ENCODE measurements at regions not wholly inside any gene's neighbourhood (a gene's known extent, or its start where the extent isn't known, plus 50 kb on each side); places are given as distances from the start of the nearest gene placed in this dataset.

DNA sequence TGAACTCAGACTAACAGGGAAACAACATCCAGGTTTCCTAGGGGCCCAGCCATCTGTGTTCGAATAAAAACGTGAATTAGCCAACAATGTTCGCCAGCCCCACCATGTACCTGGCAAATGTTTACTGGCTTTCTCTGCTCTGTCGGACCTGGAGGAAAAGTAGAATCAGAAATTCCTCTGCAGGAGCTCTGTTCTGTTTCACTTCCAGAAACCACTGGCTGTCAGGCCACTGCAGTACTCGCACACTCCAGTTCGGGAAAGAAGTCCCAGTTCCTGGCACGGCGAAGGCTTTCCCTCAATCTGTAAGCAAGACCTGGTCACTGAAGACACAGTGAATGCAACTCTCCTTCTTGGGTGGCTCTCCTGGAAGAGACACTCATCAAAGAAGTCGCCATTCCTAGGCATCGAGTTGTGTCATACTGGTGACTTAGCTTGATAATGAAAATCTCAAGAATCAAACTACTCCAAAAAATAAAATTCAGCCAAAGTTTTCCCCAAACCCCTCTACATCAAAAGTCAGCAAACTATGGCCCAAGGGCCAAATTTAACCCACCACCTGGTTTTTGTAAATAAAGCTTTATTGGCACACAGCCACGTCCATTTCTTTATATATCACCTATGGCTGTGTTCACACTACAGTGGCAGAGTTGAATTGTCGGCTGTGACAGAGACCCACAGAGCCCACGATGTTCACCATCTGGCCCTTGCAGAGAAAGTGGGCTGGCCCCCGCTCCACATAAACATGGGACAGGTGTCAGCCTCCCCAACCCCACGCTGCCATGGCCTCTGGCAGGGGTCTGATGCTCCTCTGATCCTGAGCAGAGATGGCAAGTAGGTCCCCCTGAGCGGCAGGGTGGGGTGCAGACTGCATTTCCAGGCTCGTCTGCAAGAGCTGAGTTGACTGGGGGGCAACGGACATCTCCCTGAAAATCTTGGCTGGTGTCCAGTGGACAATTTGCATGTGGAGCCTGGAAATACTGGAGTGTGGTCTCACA, 189.2 kb upstream of the DIO3 start:
- DNase-seq (ENCODE audit: low spot score): no peak
- TF ChIP-seq, protein P1, sequence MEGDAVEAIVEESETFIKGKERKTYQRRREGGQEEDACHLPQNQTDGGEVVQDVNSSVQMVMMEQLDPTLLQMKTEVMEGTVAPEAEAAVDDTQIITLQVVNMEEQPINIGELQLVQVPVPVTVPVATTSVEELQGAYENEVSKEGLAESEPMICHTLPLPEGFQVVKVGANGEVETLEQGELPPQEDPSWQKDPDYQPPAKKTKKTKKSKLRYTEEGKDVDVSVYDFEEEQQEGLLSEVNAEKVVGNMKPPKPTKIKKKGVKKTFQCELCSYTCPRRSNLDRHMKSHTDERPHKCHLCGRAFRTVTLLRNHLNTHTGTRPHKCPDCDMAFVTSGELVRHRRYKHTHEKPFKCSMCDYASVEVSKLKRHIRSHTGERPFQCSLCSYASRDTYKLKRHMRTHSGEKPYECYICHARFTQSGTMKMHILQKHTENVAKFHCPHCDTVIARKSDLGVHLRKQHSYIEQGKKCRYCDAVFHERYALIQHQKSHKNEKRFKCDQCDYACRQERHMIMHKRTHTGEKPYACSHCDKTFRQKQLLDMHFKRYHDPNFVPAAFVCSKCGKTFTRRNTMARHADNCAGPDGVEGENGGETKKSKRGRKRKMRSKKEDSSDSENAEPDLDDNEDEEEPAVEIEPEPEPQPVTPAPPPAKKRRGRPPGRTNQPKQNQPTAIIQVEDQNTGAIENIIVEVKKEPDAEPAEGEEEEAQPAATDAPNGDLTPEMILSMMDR (IDR thresholded peaks at IDR 0.05; ENCODE audit: extremely low read depth, missing control alignments): no peak

DNA sequence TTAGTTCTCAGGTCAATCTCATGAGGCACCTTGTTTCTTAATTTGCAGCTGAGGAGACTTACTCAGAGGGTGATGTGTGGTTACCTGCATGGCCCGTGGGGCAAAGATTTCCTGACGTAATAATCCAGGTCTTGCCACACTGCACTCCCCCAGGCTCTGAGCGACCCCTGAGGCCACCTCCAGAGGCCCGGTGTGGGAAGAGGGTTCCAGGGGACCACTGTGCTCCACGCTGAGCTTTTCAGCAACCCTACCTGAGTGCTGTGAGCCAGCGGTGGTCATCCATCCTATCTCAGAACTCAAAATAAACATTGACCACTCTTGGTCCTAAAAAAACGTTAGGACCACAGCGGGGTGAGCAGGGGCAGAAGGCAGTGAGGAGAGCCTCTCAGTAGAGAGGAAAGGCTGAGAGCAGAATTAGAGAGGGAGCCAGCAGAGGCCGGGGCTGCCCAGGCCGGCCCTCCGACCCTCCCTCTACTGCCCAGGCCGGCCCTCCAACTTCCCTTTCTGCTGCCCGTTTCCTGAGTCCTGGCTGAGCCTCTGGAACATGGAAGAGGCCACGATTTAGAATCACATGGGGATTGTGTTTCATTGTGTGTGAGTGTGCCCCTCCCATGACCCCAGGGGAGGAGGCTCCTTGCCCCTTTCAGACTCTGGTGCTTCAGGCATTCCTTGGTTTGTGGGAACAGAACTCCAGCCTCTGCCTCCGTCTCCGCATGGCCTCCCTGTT, 188.2 kb upstream of the DIO3 start:
- no peak for DNase-seq (ENCODE audit: low spot score)
- TF ChIP-seq, protein P1 (IDR thresholded peaks at IDR 0.05; ENCODE audit: extremely low read depth, missing control alignments): no peak

DNA sequence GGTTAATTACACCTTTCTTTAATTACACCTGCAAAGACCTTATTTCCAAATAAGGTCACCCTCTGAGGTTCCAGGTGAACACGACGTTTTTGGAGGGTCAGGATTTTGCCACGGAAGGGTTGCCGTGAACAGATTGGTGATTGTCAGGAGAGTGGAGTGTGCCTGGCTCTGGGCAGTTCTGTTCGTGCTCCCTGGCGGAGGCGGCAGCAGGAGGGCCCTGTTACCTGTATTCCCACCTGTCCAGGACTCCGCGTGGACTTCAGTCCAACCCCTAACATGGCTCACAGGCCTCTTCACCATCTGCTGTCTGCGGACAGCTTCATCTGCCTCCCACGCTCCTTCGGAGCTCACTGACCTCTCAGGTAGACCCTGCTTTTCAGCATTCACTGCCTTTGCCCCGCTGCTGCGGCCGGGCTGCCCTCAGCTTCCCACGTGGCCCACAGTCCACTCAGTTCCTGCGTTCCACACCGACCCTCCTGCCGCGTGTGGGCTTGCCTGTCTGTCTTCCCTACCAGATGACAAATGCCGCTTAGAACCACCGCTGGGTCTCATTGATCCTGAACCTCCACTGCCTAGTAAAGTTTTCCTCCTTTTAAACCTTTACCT, 187.5 kb upstream of the DIO3 start:
- DNase-seq (ENCODE audit: low spot score): no peak
- TF ChIP-seq, protein P1 (IDR thresholded peaks at IDR 0.05; ENCODE audit: extremely low read depth, missing control alignments): no peak

DNA sequence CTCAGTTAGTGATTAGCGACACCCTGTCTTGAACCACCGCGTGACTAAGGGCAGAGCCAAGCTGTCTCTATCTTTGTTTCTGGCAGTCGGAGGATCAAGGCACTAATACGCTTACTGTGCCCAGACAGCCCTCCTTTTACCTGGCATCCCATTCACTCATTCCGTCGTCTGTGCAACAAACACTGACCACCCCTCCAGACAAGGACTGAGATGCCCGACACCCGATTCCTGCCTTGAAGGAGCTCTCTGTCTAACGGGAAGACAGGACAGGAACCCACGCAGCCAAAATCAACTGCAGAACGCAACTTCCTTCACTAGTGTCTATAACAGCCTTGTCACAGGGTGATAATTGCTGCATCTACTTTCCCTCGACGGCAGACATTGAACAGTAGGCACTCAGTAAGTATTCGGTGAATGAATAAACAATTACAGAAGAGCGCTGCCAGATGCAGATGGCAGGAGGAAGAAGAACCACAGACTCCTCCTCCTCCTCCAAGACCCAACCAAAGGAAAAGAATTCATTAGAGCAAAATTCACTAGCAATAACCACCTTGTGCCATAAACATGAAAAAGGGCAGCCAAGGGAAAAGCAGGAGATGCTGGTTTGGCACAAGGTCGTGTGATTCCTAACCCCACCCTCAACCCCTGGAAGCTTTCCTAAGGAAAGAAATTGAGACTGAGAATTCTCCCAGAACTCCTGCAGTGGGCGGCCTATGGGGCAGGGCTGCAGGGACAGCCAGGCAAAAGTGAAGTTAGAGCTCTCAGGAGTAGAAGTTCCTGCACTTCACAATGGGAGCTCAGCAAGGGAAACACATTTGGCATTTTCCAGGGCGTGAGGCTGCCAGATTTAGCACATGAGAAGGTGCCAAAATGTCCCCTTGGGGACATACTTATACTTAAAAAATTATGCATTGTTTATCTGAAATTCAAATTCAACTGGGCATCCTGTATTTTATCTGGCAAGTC, 186.6 kb upstream of the DIO3 start:
- TF ChIP-seq, protein P1 (IDR thresholded peaks at IDR 0.05; ENCODE audit: extremely low read depth, missing control alignments): no peak
- DNase-seq (ENCODE audit: low spot score): no peak

- TF ChIP-seq, protein P1 (IDR thresholded peaks at IDR 0.05; ENCODE audit: extremely low read depth, missing control alignments): no peak
- DNase-seq (ENCODE audit: low spot score): no peak
Observed at GRCh38 chr14:101377069-101377468, 184.2 kb upstream of the DIO3 start.

GRCh38 chr14:101379842-101380241, 181.5 kb upstream of the DIO3 start:
- no peak for DNase-seq (ENCODE audit: low spot score)
- TF ChIP-seq, protein P1 (IDR thresholded peaks at IDR 0.05; ENCODE audit: extremely low read depth, missing control alignments): no peak

All from GM20000 (cell line).